Thoracic aorta (tissue), 2 donors: ENCODE measurements at regions not wholly inside any gene's neighbourhood (a gene's known extent, or its start where the extent isn't known, plus 50 kb on each side); places are given as distances from the start of the nearest gene placed in this dataset.

ENCODE experiments used
- ATAC-seq: fragments of 150-250 bp; one replicate; pipeline ENCODE4 v1.8.0; 2017; ENCODE audit warnings: low read depth; ENCODE audit not compliant: insufficient number of reproducible peaks, low FRiP score
- DNase-seq: peaks from one replicate; pipeline ENCODE4 v3.0.0-alpha.2; 2020; ENCODE audit warnings: low spot score
- H3K27ac ChIP-seq, 2 donors: fragments of 200-600 bp; sonication (generic); 1 replicate in 1 of 2; 2 replicates in 1 of 2; pipeline ENCODE4 v1.5.1; 2016; ENCODE audit warnings: mild to moderate bottlenecking in 2 of 2, moderate library complexity in 2 of 2
- H3K27me3 ChIP-seq: fragments of 200-600 bp; sonication (generic); replicated peaks from 2 replicates; pipeline ENCODE4 v1.6.0; 2016; ENCODE audit warnings: mild to moderate bottlenecking; ENCODE audit not compliant: insufficient read depth
- H3K36me3 ChIP-seq: fragments of 200-600 bp; sonication (generic); one replicate; pipeline ENCODE4 v1.5.1; 2016
- H3K4me1 ChIP-seq, 2 donors: fragments of 200-600 bp; sonication (generic); 1 replicate in 1 of 2; 2 replicates in 1 of 2; pipeline versions ENCODE4 v1.5.1 to v1.6.0; 2016; ENCODE audit warnings: low read depth in 2 of 2, mild to moderate bottlenecking in 1 of 2; ENCODE audit not compliant: control insufficient read depth in 1 of 2
- H3K4me3 ChIP-seq: fragments of 200-600 bp; sonication (generic); 2 replicates; pipeline ENCODE4 v1.5.1; 2016; ENCODE audit warnings: mild to moderate bottlenecking
- H3K9me3 ChIP-seq: fragments of 200-600 bp; sonication (generic); 2 replicates; pipeline ENCODE4 v1.5.1; 2016
- CTCF ChIP-seq: fragments of 200-600 bp; sonication (generic); IDR thresholded peaks from one replicate; pipeline ENCODE4 v1.5.1; 2019; ENCODE audit warnings: antibody characterized with exemption

GRCh38 chr5:89064736-89065135 is 181.8 kb upstream of the MEF2C start:
- Histone ChIP-seq H3K27ac (no peak overlapping the region), H3K4me1 (peaks cover 0 to 8% of the 10 kb centered on the region in 2 donors), H3K9me3 (no peaks in the 10 kb centered on the region), H3K27me3 (no peaks in the 10 kb centered on the region), H3K36me3 (no peaks in the 10 kb centered on the region), H3K4me3 (no peak overlapping the region)
- ATAC-seq (no peak), DNase-seq (no peak)
- no peak for TF ChIP-seq CTCF

- H3K4me3 ChIP-seq, result no peak overlapping the region
- no peak for TF ChIP-seq CTCF
- no peaks in the 10 kb centered on the region for H3K36me3 ChIP-seq
- no peak overlapping the region for H3K27ac ChIP-seq
- ATAC-seq (no peak), DNase-seq (no peak)
- H3K27me3 ChIP-seq, result no peaks in the 10 kb centered on the region
- H3K9me3 ChIP-seq, result no peaks in the 10 kb centered on the region
- peaks cover 0 to 8% of the 10 kb centered on the region in 2 donors for H3K4me1 ChIP-seq
Observed at GRCh38 chr5:89064054-89064453, 181.1 kb upstream of the MEF2C start.

- DNase-seq, result no peak
- Histone ChIP-seq H3K36me3 (no peaks in the 10 kb centered on the region), H3K27ac (no peak overlapping the region), H3K4me1 (peaks cover 0 to 8% of the 10 kb centered on the region in 2 donors), H3K9me3 (no peaks in the 10 kb centered on the region), H3K4me3 (no peak overlapping the region), H3K27me3 (no peaks in the 10 kb centered on the region)
- TF ChIP-seq CTCF, result no peak
- no peak for ATAC-seq
Observed at GRCh38 chr5:89060768-89061167, 177.8 kb upstream of the MEF2C start.

GRCh38 chr5:89059274-89059673 is 176.3 kb upstream of the MEF2C start:
- H3K9me3 ChIP-seq, result no peaks in the 10 kb centered on the region
- ATAC-seq (no peak), DNase-seq (no peak)
- TF ChIP-seq CTCF, result no peak
- no peak overlapping the region for H3K27ac ChIP-seq
- H3K27me3 ChIP-seq, result no peaks in the 10 kb centered on the region
- H3K4me3 ChIP-seq, result no peak overlapping the region
- H3K4me1 ChIP-seq, result no peaks in the 10 kb centered on the region
- H3K36me3 ChIP-seq, result no peaks in the 10 kb centered on the region

GRCh38 chr5:89055695-89056085 is 172.7 kb upstream of the MEF2C start:
- Histone ChIP-seq H3K4me3 (no peak overlapping the region), H3K4me1 (no peaks in the 10 kb centered on the region), H3K36me3 (no peaks in the 10 kb centered on the region), H3K9me3 (no peaks in the 10 kb centered on the region), H3K27me3 (no peaks in the 10 kb centered on the region), H3K27ac (no peak overlapping the region)
- DNase-seq, result no peak
- ATAC-seq, result no peak
- TF ChIP-seq CTCF, result no peak
